ENCODE measurements at regions not wholly inside any gene's neighbourhood (a gene's known extent, or its start where the extent isn't known, plus 50 kb on each side); places are given as distances from the start of the nearest gene placed in this dataset.

DNA sequence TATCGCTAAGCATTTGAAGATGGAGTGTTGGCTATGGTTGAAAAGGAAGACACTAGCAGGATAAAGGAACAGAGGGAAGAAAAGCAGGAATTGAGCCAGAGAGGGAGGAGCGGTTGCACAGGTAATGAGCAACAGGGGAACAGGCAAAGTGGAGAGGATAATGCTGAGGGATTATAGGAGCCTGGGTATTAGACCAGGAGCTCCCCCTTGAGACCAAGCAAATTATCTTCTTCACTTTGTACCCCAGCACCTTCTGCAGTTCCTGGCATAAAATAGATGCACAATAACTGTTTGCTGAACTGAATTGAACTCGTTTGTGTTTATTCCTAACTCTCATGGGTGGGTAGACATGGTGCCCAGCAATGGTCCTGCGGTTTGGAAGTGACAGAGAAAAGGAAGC lies 54.6 kb upstream of the OR5P2 start:
- Histone ChIP-seq H3K27ac (no peak overlapping the region), H3K27me3 (ENCODE audit: insufficient read depth, low read depth, severe bottlenecking) (no peaks in the 10 kb centered on the region), H3K9me3 (ENCODE audit: severe bottlenecking) (no peaks in the 10 kb centered on the region), H3K36me3 (no peaks in the 10 kb centered on the region), H3K4me3 (ENCODE audit: low read depth, low read length) (no peak overlapping the region)
- TF ChIP-seq CTCF (IDR thresholded peaks at IDR 0.05; ENCODE audit: low read depth, low read length): peak; percentile 24; the same call in 1 of the 2 replicates
- no peak for DNase-seq

DNA sequence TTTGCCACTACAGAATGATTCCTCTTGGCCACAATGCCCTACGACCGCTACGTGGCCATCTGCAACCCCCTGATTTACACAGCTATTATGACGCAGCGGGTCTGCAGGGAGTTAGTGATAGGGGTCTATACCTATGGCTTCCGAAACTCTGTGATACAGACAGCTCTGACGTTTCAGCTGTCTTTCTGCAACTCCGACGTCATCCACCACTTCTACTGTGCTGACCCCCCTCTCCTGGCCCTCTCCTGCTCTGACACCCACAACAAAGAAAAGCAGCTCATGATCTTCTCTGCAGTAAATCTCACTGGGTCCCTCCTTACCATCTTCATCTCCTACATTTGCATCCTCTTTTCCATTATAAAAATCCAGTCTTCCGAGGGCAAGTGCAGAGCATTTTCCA lies 52.3 kb upstream of the OR5P2 start:
- Histone ChIP-seq H3K27ac (no peak overlapping the region), H3K36me3 (no peaks in the 10 kb centered on the region), H3K27me3 (ENCODE audit: insufficient read depth, low read depth, severe bottlenecking) (no peaks in the 10 kb centered on the region), H3K9me3 (ENCODE audit: severe bottlenecking) (peaks cover under 1% of the 10 kb centered on the region), H3K4me3 (ENCODE audit: low read depth, low read length) (no peak overlapping the region)
- no peak for TF ChIP-seq CTCF (IDR thresholded peaks at IDR 0.05; ENCODE audit: low read depth, low read length)
- no peak for DNase-seq
